Stimulated activated naive B cell treated with anti-CD40 and anti-IgM and Interleukin-4, amounts not matched to agents 10 μg/mL and 1 μg/mL and 100 μg/mL, for 72 hours (primary cell): ENCODE measurements at regions not wholly inside any gene's neighbourhood (a gene's known extent, or its start where the extent isn't known, plus 50 kb on each side); places are given as distances from the start of the nearest gene placed in this dataset.
"Not testable (repeated sequence)": the region's sequence is repeated elsewhere in the genome, so short reads cannot be mapped to it uniquely, and the experiment has no call there.

ENCODE experiments used
- ATAC-seq, 2 donors: fragments of 150-1000 bp; cut with Tn5 transposase; replicated peaks; 2 replicates each; pipeline ENCODE4 v1.10.0; 2021; ENCODE audit warnings: moderate library complexity in 1 of 2
- DNase-seq: peaks from one replicate; pipeline ENCODE4 v3.0.0; 2021
- H3K27ac Mint-ChIP-seq: one replicate; pipeline ENCODE4 v1.8.0; 2022; ENCODE audit warnings: mild to moderate bottlenecking, mixed read lengths
- H3K27me3 Mint-ChIP-seq, 2 donors: one replicate each; pipeline ENCODE4 v1.8.0; 2022; ENCODE audit warnings: mixed read lengths in 2 of 2
- H3K36me3 Mint-ChIP-seq, 2 donors: one replicate each; pipeline ENCODE4 v1.8.0; 2022; ENCODE audit warnings: mixed read lengths in 2 of 2, mild to moderate bottlenecking in 1 of 2
- H3K4me1 Mint-ChIP-seq, 2 donors: one replicate each; pipeline ENCODE4 v1.8.0; 2022; ENCODE audit warnings: mixed read lengths in 2 of 2, mild to moderate bottlenecking in 1 of 2
- H3K4me3 Mint-ChIP-seq, 2 donors: one replicate each; pipeline ENCODE4 v1.8.0; 2022; ENCODE audit warnings: mild to moderate bottlenecking in 2 of 2, mixed read lengths in 2 of 2, moderate library complexity in 1 of 2
- H3K9me3 Mint-ChIP-seq, 2 donors: one replicate each; pipeline ENCODE4 v1.8.0; 2022; ENCODE audit warnings: mixed read lengths in 2 of 2, mild to moderate bottlenecking in 1 of 2

DNA sequence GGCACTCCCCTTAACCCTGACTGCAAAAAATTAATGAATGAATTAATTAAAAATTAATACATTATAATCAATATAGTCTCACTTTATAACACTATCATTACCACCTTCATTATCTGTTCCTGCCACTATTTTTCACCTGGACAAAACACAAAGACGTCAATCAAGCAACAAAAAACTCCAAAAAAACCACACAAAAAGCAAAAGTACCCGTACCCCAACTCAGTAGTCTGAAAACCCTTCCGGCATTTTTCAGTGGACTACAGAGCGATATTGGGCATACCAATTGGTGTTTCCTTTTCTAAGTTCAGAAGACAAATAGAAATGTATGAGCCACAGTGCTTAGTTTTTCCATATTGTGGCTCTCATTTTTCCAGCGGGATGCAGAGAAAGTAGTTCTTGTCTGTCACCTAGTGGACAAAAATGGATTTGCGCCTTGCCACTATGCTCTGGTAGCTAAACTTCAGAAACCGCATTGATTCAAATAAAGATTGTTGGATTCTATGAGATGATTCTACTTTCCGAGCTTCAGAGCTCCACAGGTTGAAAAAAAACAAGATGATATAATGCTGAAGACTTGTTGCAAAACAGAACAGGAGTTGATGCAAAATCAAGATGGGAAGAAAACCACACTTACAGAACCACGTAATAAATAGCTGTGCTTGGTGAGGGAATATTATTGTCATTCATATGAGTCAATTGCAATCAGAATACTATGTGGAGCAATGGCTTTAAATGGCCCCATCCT, 50.6 kb upstream of the ITGB1 start:
- no peaks in the 10 kb centered on the region for H3K36me3 Mint-ChIP-seq
- peaks cover 22 to 24% of the 10 kb centered on the region in 2 donors for H3K27me3 Mint-ChIP-seq
- peak; percentile 39 to 49 for ATAC-seq
- no peak overlapping the region for H3K27ac Mint-ChIP-seq
- H3K4me3 Mint-ChIP-seq = peak overlapping the region; percentile 70 to 75
- DNase-seq = peak; percentile 24
- H3K4me1 Mint-ChIP-seq = peaks cover 12 to 33% of the 10 kb centered on the region in 2 donors
- no peaks in the 10 kb centered on the region for H3K9me3 Mint-ChIP-seq

GRCh38 chr10:33007731-33008381, 49.8 kb upstream of the ITGB1 start:
- Mint-ChIP-seq H3K27me3 (peaks cover 22 to 24% of the 10 kb centered on the region in 2 donors), H3K4me1 (peaks cover 12 to 33% of the 10 kb centered on the region in 2 donors)
- DNase-seq, H3K36me3 Mint-ChIP-seq, H3K4me3 Mint-ChIP-seq, ATAC-seq, H3K27ac Mint-ChIP-seq, H3K9me3 Mint-ChIP-seq: not testable (repeated sequence)
